ENCODE measurements at regions not wholly inside any gene's neighbourhood (a gene's known extent, or its start where the extent isn't known, plus 50 kb on each side); places are given as distances from the start of the nearest gene placed in this dataset.

- H3K9me3 Mint-ChIP-seq: no peaks in the 10 kb centered on the region
- DNase-seq (ENCODE audit: extremely low spot score, unreplicated experiment): no peak
- H3K4me1 Mint-ChIP-seq (ENCODE audit: unreplicated experiment): peaks cover 42% of the 10 kb centered on the region
- H3K4me3 Mint-ChIP-seq: no peak overlapping the region
- H3K36me3 Mint-ChIP-seq: no peaks in the 10 kb centered on the region
- no peak for TF ChIP-seq CTCF (conservative IDR thresholded peaks at IDR 0.05)
- peaks cover 64% of the 10 kb centered on the region for H3K27me3 Mint-ChIP-seq
- H3K27ac Mint-ChIP-seq: no peak overlapping the region
Measured at GRCh38 chr1:36585569-36586548, 103.1 kb upstream of the CSF3R start.

GRCh38 chr1:36584874-36585453 lies 102.3 kb upstream of the CSF3R start:
- H3K27ac Mint-ChIP-seq: no peak overlapping the region
- H3K4me1 Mint-ChIP-seq (ENCODE audit: unreplicated experiment): peaks cover 37% of the 10 kb centered on the region
- peaks cover 63% of the 10 kb centered on the region for H3K27me3 Mint-ChIP-seq
- no peak for DNase-seq (ENCODE audit: extremely low spot score, unreplicated experiment)
- no peaks in the 10 kb centered on the region for H3K9me3 Mint-ChIP-seq
- H3K36me3 Mint-ChIP-seq: no peaks in the 10 kb centered on the region
- H3K4me3 Mint-ChIP-seq: no peak overlapping the region
- TF ChIP-seq CTCF (conservative IDR thresholded peaks at IDR 0.05): no peak

GRCh38 chr1:36583980-36584782 lies 101.5 kb upstream of the CSF3R start:
- no peaks in the 10 kb centered on the region for H3K36me3 Mint-ChIP-seq
- no peak for TF ChIP-seq CTCF (conservative IDR thresholded peaks at IDR 0.05)
- no peak for DNase-seq (ENCODE audit: extremely low spot score, unreplicated experiment)
- H3K27ac Mint-ChIP-seq: no peak overlapping the region
- H3K4me1 Mint-ChIP-seq (ENCODE audit: unreplicated experiment): peaks cover 38% of the 10 kb centered on the region
- H3K27me3 Mint-ChIP-seq: peaks cover 66% of the 10 kb centered on the region
- no peaks in the 10 kb centered on the region for H3K9me3 Mint-ChIP-seq
- H3K4me3 Mint-ChIP-seq: no peak overlapping the region

GRCh38 chr1:36583080-36583479 lies 100.4 kb upstream of the CSF3R start:
- Mint-ChIP-seq H3K4me1 (ENCODE audit: unreplicated experiment) (peaks cover 42% of the 10 kb centered on the region), H3K27me3 (peaks cover 70% of the 10 kb centered on the region), H3K27ac (no peak overlapping the region), H3K9me3 (no peaks in the 10 kb centered on the region), H3K4me3 (no peak overlapping the region), H3K36me3 (no peaks in the 10 kb centered on the region)
- DNase-seq (ENCODE audit: extremely low spot score, unreplicated experiment): no peak
- TF ChIP-seq CTCF (conservative IDR thresholded peaks at IDR 0.05): no peak

DNA sequence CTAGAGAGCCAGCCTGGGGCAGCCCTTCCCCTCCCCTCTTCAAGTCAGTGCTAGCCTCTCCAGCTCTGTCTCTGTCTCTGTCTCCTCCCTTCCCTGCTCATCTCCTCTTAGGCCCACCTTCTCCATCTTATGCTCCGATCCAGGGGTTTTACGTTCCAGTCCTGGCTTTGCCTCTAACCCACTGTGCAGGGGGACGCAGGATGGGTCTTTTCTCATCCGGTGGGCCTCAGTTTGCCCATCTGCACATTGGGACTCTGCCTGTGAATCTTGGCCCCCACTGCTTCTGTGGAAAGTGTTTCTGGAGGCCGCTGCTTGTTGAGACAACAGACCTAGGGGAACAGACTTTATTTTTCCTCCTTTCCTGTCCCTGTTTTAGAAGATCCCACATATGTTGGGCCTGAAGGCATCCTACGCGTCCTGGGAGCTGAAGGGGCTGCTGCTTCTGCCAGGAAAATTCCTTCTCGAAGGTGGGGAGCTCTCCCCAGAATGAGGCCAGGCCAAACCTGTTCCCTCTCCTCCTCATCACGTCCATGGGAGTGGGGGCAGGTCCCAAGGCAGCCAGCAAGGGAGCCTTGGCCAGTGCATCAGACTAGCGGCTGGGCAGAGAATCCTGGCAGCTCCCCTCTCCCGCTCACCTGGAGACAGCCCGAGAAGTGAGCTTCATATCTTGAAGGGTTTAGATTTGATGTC lies 99.5 kb upstream of the CSF3R start:
- no peaks in the 10 kb centered on the region for H3K36me3 Mint-ChIP-seq
- no peak for TF ChIP-seq CTCF (conservative IDR thresholded peaks at IDR 0.05)
- peaks cover 33% of the 10 kb centered on the region for H3K4me1 Mint-ChIP-seq (ENCODE audit: unreplicated experiment)
- H3K9me3 Mint-ChIP-seq: no peaks in the 10 kb centered on the region
- no peak for DNase-seq (ENCODE audit: extremely low spot score, unreplicated experiment)
- H3K27me3 Mint-ChIP-seq: peaks cover 63% of the 10 kb centered on the region
- no peak overlapping the region for H3K4me3 Mint-ChIP-seq
- H3K27ac Mint-ChIP-seq: no peak overlapping the region

Measured in type B pancreatic cell (in vitro differentiated cells).